ENCODE measurements at regions not wholly inside any gene's neighbourhood (a gene's known extent, or its start where the extent isn't known, plus 50 kb on each side); places are given as distances from the start of the nearest gene placed in this dataset.

- TF ChIP-seq POLR2A (IDR thresholded peaks at IDR 0.05; ENCODE audit: low read length) (no peak), GATA1 (IDR thresholded peaks at IDR 0.05; ENCODE audit: low read depth, low read length) (no peak)
These were observed 491.9 kb downstream of the NTRK3 start for GRCh38 chr15:87764461-87765240.
